ENCODE measurements at regions not wholly inside any gene's neighbourhood (a gene's known extent, or its start where the extent isn't known, plus 50 kb on each side); places are given as distances from the start of the nearest gene placed in this dataset.

GRCh38 chr9:95822583-95823431 is 52.7 kb upstream of the ERCC6L2 start:
- DNase-seq = no peak

- DNase-seq = no peak
These were observed 53.5 kb upstream of the ERCC6L2 start for GRCh38 chr9:95822015-95822414.

GRCh38 chr9:95820074-95820473 is 55.4 kb upstream of the ERCC6L2 start:
- DNase-seq = no peak

DNA sequence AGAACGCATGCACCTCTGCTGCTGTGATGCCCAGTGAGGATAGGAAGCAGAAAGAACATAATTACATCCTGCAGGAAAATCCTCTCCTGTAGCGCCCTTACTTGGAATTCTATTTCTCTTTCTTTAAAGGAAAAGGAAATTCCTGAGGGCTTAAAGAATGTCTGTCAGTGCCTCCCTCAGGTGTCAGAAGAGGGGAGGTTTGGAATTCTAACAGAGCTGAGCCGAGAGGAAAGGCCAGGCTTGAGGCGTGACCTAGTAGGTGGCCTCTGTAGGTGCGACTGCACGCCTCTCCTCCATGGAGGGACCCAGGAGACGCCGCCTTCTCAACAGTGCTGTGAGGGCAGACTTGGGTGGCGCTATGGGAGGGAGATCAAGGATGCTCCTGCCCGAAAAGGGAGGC is 55.9 kb upstream of the ERCC6L2 start:
- no peak for DNase-seq

GRCh38 chr9:95817205-95817604 is 58.3 kb upstream of the ERCC6L2 start:
- no peak for DNase-seq

DNA sequence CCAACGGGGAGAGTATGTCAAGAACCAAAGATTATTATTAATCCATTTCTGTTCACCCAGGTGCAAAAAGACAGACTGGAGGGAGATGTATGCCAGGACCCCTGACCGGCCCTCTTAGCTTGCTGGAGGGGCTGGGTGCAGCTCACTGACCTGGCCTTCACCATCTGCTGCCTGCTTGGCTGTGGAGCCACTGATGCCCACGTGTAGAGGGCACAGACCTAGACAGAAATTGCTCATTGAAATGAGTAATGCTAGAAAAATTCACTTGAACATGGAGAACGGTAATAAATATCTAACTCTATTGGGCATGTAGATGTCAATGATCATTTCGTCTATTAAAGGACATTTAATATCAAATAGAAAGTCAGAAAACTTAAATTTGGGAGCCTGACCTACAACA is 58.8 kb upstream of the ERCC6L2 start:
- no peak for DNase-seq

- DNase-seq = no peak
These were observed 59.5 kb upstream of the ERCC6L2 start for GRCh38 chr9:95815961-95816360.

DNA sequence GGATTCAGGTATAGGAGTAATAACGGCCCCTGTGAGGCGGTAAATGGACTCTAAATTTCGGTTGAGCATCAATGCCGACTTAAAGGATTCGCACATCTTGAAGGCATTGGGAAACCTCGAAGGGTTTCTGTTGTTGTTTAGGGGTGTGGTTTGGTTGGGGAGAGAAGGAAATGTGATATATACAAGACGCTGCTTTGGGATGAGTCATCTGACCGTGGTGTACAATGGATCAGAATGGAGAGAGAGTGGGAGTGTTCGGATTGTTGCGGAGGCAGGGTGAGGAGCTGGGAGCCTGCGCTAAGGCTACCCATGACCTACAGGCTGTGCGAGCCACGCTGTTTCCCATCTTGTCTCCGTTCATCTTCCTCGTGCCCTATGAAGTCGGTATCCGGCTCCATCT is 60.4 kb upstream of the ERCC6L2 start:
- DNase-seq = no peak

GRCh38 chr9:95813923-95814322 is 61.6 kb upstream of the ERCC6L2 start:
- DNase-seq = no peak

DNA sequence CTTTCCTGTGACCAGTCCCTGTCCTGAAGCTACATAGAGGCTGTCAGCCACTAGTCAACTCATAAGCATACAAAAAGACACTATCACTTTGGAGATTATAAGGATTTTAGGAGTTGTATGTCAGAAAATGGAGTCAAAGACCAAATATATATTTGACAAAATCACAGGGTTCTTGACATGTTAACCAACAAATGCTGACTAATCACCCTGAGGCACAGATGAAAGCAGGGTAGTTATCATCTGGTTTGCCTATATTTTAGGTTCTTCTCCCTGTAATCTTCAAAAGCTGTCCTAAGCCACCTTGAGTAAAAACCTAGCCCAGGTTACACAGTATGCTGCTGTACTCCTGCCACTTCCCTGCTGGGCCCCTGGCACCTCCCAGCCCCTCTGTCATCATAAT is 64.7 kb upstream of the ERCC6L2 start:
- DNase-seq = no peak

DNA sequence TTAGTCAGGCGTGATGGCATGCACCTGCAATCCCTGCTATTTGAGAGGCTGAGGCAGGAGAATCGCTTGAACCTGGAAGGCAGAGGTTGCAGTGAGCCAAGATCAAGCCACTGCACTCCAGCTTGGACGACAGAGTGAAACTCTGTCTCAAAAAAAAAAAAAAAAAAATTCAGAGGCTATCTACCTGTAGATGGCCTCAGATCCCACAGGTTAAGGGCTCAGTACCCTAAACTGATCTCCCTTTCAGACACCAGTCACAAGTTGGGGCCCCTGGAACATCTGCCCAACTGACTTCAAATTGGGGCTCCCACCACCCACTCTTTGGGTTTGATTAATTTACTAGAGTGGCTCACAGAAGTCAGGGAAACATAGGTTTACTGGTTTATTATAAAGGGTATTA is 65.4 kb upstream of the ERCC6L2 start:
- DNase-seq = no peak

DNA sequence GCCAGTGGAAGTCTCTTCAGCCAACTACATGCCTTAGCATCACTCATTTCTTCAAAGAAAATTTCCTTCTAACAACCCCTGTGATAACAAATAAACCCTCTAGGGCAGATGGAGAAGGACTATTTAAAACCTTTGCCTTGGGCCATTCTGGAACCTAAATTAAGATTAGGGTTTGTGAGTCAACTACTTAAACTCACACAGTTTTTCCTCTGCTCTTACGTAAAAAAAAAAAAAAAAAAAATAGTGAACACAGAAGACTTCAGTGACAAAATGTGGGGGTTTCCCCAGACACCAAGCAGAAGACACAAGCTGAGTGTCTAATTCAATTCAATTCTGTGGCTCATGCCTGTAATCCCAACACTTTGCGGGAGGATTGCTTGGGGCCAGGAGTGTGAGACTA is 65.8 kb upstream of the ERCC6L2 start:
- DNase-seq = no peak

GRCh38 chr9:95808011-95808410 is 67.5 kb upstream of the ERCC6L2 start:
- peak; percentile 54 for DNase-seq

DNA sequence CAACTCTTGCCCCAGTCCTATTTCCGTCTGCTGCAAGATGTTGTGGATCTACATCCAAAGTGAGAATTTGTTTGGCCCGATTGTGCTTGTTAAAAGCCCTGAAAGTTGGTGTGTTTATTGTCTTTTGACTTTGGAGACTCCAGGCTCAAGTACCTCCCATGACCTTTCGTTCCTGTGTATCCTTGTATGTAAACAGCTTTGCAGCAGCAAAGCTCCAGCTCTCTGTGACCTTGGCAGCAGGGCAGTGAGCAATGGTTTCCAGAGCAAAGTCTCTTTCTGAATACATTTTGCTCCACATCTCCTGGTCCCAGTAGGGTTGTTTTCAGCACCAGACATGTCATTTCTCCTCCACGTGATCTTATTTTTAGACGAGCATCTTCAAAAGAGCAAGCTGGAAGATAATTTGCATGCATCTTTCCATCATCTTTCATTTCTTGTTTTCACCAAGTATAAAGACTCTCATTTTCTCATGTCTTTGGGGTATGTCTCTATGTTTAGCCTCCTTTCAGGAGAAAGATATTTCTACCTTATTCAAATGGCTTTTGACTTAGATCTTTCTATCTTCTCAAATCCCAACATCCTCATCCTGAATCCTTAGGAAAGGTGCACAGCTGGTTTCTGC is 68.1 kb upstream of the ERCC6L2 start:
- DNase-seq = no peak

- DNase-seq = no peak
These were observed 72.3 kb upstream of the ERCC6L2 start for GRCh38 chr9:95803197-95803596.

GRCh38 chr9:95801797-95802196 is 73.7 kb upstream of the ERCC6L2 start:
- DNase-seq = no peak

DNA sequence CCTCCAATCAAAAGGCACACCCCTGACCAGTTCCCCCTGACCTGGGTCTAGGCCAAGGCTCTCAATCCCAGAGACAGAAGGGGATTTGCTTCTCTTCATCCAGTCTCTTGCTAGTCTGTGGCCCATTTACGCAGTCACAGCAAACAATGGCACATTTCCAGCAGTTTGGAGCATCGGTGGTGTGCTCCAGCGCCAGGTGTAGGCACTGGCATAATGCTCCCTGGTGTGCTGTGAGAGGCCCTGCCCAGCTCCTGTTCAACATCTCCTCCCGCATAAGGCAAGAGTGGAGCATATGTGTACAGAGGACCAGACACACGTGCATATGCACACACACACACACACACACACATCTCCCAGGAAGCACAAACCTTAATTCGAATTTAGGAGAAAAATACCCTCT is 79.5 kb upstream of the ERCC6L2 start:
- DNase-seq = no peak

GRCh38 chr9:95793924-95794828 is 81.3 kb upstream of the ERCC6L2 start:
- no peak for DNase-seq

GRCh38 chr9:95791695-95792094 is 83.8 kb upstream of the ERCC6L2 start:
- DNase-seq = no peak

GRCh38 chr9:95791286-95791685 is 84.2 kb upstream of the ERCC6L2 start:
- DNase-seq = no peak

DNA sequence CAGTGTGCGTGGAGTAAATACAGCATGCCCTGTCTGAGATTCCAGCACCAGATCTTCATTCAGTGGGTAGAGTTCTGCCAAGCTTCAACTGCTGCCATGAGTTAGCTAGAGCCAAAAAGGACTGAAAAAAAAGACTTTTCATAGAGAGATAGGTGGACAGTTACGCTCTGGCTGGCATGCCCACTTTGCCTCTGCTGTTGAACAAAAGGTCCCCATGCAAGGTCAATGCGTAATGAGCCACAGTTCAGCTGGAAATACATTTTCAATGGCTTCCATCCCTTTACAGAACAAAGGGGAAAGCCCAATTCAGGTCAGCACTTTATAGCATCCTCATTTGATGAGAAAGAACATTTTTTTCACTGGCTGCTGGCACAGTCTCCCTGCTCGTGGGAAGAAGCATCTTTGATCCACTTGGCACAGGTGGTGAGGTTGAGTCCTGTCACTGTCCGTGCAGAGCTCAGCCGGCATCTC is 86.9 kb upstream of the ERCC6L2 start:
- no peak for DNase-seq

- DNase-seq = no peak
These were observed 87.5 kb upstream of the ERCC6L2 start for GRCh38 chr9:95788021-95788420.

DNA sequence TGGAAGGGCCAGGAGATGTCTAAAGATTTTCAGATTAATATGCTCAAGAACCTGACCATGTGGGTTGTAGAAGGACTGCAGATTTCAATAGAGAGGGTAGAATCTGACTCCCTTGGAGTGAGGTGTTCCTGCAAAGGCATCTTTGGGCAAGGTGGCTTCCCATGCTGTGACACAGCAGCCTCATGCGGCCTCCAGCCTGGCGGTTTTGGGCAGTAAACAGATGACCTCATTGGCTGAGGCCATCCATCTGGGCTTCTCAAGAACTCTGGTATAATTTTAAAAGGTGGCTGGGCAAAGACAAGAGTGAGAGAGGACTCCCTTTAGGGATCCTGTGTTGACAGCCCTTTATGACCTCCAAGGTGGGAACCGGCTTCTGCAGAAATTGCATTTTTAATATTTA is 90.3 kb upstream of the ERCC6L2 start:
- DNase-seq = no peak

- no peak for DNase-seq
These were observed 91.2 kb upstream of the ERCC6L2 start for GRCh38 chr9:95784318-95784717.
